ENCODE measurements at regions not wholly inside any gene's neighbourhood (a gene's known extent, or its start where the extent isn't known, plus 50 kb on each side); places are given as distances from the start of the nearest gene placed in this dataset.

GRCh38 chr9:26313108-26313507 lies 579.5 kb downstream of the CAAP1 start:
- no peak for TF ChIP-seq ZNF70 (CRISPR knock-in tag; IDR thresholded peaks at IDR 0.05)
- TF ChIP-seq ARNTL (CRISPR knock-in tag; IDR thresholded peaks at IDR 0.05; ENCODE audit: borderline replicate concordance, low read depth): no peak
- TF ChIP-seq, protein P1, sequence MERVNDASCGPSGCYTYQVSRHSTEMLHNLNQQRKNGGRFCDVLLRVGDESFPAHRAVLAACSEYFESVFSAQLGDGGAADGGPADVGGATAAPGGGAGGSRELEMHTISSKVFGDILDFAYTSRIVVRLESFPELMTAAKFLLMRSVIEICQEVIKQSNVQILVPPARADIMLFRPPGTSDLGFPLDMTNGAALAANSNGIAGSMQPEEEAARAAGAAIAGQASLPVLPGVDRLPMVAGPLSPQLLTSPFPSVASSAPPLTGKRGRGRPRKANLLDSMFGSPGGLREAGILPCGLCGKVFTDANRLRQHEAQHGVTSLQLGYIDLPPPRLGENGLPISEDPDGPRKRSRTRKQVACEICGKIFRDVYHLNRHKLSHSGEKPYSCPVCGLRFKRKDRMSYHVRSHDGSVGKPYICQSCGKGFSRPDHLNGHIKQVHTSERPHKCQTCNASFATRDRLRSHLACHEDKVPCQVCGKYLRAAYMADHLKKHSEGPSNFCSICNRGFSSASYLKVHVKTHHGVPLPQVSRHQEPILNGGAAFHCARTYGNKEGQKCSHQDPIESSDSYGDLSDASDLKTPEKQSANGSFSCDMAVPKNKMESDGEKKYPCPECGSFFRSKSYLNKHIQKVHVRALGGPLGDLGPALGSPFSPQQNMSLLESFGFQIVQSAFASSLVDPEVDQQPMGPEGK (CRISPR knock-in tag; IDR thresholded peaks at IDR 0.05; ENCODE audit: borderline replicate concordance): no peak
- TF ChIP-seq CREB5 (CRISPR knock-in tag; IDR thresholded peaks at IDR 0.05; ENCODE audit: low read depth): no peak
- TF ChIP-seq TCF4 (CRISPR knock-in tag; IDR thresholded peaks at IDR 0.05; ENCODE audit: borderline replicate concordance): peak; percentile 43; the same call in 1 of the 2 replicates
- no peak for TF ChIP-seq TOX (CRISPR knock-in tag; IDR thresholded peaks at IDR 0.05; ENCODE audit: borderline replicate concordance)
- no peak for TF ChIP-seq ZFP30 (CRISPR knock-in tag; IDR thresholded peaks at IDR 0.05)
- TF ChIP-seq CSDC2 (CRISPR knock-in tag; IDR thresholded peaks at IDR 0.05): no peak
- TF ChIP-seq SNAI2 (CRISPR knock-in tag; IDR thresholded peaks at IDR 0.05): no peak
- TF ChIP-seq BACH2 (CRISPR knock-in tag; IDR thresholded peaks at IDR 0.05; ENCODE audit: borderline replicate concordance): no peak
- no peak for TF ChIP-seq ZNF8 (CRISPR knock-in tag; IDR thresholded peaks at IDR 0.05)

Data from SK-N-SH treated with all-trans-retinoic acid at 6 μM for 48 hours (cell line).